ENCODE measurements at regions not wholly inside any gene's neighbourhood (a gene's known extent, or its start where the extent isn't known, plus 50 kb on each side); places are given as distances from the start of the nearest gene placed in this dataset.

GRCh38 chr2:54054774-54055173, 60.6 kb upstream of the ACYP2 start:
- TF ChIP-seq, protein P1, sequence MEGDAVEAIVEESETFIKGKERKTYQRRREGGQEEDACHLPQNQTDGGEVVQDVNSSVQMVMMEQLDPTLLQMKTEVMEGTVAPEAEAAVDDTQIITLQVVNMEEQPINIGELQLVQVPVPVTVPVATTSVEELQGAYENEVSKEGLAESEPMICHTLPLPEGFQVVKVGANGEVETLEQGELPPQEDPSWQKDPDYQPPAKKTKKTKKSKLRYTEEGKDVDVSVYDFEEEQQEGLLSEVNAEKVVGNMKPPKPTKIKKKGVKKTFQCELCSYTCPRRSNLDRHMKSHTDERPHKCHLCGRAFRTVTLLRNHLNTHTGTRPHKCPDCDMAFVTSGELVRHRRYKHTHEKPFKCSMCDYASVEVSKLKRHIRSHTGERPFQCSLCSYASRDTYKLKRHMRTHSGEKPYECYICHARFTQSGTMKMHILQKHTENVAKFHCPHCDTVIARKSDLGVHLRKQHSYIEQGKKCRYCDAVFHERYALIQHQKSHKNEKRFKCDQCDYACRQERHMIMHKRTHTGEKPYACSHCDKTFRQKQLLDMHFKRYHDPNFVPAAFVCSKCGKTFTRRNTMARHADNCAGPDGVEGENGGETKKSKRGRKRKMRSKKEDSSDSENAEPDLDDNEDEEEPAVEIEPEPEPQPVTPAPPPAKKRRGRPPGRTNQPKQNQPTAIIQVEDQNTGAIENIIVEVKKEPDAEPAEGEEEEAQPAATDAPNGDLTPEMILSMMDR (conservative IDR thresholded peaks at IDR 0.05; ENCODE audit: low read length), result no peak
- TF ChIP-seq EZH2phosphoT487 (IDR thresholded peaks at IDR 0.05; ENCODE audit: borderline replicate concordance), result no peak

All from Loucy (cell line).